ENCODE measurements at regions not wholly inside any gene's neighbourhood (a gene's known extent, or its start where the extent isn't known, plus 50 kb on each side); places are given as distances from the start of the nearest gene placed in this dataset.
"Not testable (repeated sequence)": the region's sequence is repeated elsewhere in the genome, so short reads cannot be mapped to it uniquely, and the experiment has no call there.

- DNase-seq = no peak
Observed at GRCh38 chr4:57199267-57199666, 89.1 kb upstream of the IGFBP7 start.

GRCh38 chr4:57195622-57196021, 85.4 kb upstream of the IGFBP7 start:
- no peak for DNase-seq

- no peak for DNase-seq
Observed at GRCh38 chr4:57194068-57194611, 84.0 kb upstream of the IGFBP7 start.

GRCh38 chr4:57193209-57193810, 83.1 kb upstream of the IGFBP7 start:
- DNase-seq = no peak

GRCh38 chr4:57191523-57192034, 81.4 kb upstream of the IGFBP7 start:
- no peak for DNase-seq

- peak in 1 of 2 donors; percentile 44 for DNase-seq
Observed at GRCh38 chr4:57190601-57191481, 80.7 kb upstream of the IGFBP7 start.

- DNase-seq = no peak
Observed at GRCh38 chr4:57187246-57187645, 77.1 kb upstream of the IGFBP7 start.

- no peak for DNase-seq
Observed at GRCh38 chr4:57184378-57185029, 74.3 kb upstream of the IGFBP7 start.

- DNase-seq = no peak
Observed at GRCh38 chr4:57182132-57182874, 72.1 kb upstream of the IGFBP7 start.

- not testable (repeated sequence) for DNase-seq
Observed at GRCh38 chr4:57173136-57173535, 63.0 kb upstream of the IGFBP7 start.

- DNase-seq = no peak
Observed at GRCh38 chr4:57172065-57172464, 61.9 kb upstream of the IGFBP7 start.

GRCh38 chr4:57168982-57169381, 58.8 kb upstream of the IGFBP7 start:
- DNase-seq = no peak

GRCh38 chr4:57163530-57164459, 53.6 kb upstream of the IGFBP7 start:
- DNase-seq = peak; percentile 77 to 83

GRCh38 chr4:57162499-57163019, 52.4 kb upstream of the IGFBP7 start:
- no peak for DNase-seq
